ENCODE measurements at regions not wholly inside any gene's neighbourhood (a gene's known extent, or its start where the extent isn't known, plus 50 kb on each side); places are given as distances from the start of the nearest gene placed in this dataset.

GRCh38 chr6:148247386-148248063, 95.1 kb upstream of the SASH1 start:
- no peak for DNase-seq (ENCODE audit: low read depth)

- no peak for DNase-seq (ENCODE audit: low read depth)
These were observed 93.5 kb upstream of the SASH1 start for GRCh38 chr6:148249160-148249559.

DNA sequence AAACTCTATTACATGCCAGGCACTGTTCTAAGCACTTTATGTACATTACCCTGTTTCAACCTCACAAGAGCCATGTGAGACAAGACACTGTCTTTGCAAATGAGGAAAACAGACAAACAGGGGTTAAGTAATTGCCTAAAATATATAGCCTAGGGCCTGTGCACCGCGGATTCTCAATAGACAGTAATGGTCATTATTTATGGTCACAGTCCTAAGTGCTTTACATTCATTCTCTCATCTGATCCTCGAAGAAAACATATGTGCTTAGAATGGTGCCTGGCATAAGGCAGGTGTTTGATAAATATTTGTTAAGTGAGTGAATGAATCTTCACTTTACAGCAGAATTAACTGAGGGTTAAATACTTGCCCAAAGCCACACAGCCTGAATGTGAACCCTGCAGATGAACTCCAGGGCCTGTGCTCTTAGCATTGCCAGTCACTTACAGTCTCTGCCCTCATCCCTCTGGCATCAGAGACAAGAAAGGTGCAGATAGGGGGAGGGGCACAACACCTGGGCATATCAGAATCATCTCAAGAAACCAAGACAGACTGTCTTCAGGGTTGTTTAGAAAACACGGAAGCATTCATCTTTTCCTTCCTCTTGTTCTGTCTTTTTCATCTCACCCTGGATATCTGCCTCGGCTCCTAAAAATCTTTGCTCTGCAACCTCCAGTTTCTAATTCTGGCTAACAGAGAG, 92.8 kb upstream of the SASH1 start:
- DNase-seq (ENCODE audit: low read depth) = no peak

DNA sequence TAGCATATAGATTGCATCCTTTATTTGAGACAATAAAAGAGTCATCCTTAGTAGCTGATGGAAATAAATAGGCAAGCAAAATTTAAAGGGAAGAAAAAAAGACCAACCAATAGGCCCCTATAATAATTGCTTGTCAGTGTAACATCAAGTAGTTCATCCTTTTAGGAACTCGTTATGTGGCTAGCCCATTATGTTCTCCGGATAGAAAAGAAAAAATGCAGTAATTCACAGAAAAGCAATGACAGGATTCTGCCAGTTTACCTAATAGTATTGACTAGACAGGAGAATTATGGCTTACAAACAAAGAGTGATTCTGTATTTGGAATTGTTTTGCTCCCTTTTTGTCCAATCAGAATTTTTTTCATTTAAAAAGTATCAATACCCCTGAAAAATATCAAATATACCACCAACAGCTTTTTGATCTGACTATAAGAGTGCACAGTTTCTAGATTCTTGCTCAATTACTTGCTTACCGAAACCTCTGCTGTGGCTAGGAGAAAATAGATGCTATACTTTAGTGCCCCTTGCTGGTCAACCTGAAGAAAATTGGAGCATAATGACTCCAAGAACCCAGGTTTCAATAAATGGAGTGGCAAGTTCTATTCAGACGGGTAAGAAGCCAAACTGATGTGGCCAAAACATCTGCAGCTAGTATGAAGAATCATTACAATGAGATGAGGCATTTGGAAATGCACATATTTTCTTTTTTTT, 91.5 kb upstream of the SASH1 start:
- peak; percentile 67 for DNase-seq (ENCODE audit: low read depth)

- no peak for DNase-seq (ENCODE audit: low read depth)
These were observed 90.7 kb upstream of the SASH1 start for GRCh38 chr6:148251891-148252290.

DNA sequence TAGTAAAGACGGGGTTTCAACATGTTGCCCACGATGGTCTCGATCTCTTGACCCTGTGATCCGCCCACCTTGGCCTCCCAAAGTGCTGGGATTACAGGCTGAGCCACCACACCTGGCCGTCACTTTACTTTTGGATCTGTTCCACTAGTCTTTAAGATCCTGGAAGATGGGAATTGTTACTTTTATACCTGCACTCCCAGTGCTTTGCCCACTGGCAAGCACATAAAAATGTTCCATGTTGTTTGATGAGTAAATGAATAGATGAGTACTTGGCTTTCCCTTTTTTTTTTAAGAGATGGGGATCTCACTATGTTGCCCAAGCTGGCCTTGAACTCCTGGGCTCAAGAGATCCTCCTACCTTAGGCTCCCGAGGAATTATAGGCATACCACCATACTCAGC, 84.8 kb upstream of the SASH1 start:
- DNase-seq (ENCODE audit: low read depth) = no peak

DNA sequence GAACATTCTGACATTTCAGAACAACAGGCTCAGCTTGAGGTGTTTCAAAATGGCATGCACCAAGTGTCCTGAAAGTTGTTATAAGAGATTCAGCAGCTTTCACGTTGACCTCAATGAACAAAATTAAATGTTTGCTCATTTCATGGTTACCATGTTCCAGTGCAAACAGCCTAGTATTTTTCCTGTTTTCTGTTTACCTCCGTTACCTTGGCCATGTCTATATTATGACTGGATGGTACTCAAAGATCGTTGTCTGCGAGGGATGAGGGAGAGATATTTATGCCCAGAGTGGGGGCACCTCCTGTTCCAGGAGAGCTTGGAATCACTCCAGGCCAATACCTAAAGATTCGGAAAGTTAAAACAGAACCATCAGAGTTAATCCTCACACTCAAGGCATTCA, 83.8 kb upstream of the SASH1 start:
- DNase-seq (ENCODE audit: low read depth) = no peak

- DNase-seq (ENCODE audit: low read depth) = no peak
These were observed 81.2 kb upstream of the SASH1 start for GRCh38 chr6:148261470-148261869.

- DNase-seq (ENCODE audit: low read depth) = no peak
These were observed 79.6 kb upstream of the SASH1 start for GRCh38 chr6:148263010-148263409.

DNA sequence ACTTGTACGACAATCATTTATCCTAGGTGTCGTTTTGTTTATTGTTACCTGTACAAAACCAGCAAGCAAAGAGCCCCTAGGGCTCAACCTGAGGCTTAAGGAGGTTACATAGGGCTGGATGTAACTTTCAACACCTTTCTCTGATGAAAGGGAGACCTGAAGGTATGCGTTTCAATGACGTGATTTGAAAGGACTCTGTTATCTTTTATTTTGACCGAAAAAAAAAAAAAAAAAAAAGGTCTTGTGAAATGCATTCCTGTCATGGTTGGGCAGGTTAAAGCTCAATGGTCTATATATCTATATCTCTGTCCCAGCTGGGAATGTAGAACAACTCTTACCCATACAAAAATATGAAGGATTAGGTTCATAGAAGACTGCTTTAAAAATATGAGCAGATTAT, 78.7 kb upstream of the SASH1 start:
- DNase-seq (ENCODE audit: low read depth) = no peak

DNA sequence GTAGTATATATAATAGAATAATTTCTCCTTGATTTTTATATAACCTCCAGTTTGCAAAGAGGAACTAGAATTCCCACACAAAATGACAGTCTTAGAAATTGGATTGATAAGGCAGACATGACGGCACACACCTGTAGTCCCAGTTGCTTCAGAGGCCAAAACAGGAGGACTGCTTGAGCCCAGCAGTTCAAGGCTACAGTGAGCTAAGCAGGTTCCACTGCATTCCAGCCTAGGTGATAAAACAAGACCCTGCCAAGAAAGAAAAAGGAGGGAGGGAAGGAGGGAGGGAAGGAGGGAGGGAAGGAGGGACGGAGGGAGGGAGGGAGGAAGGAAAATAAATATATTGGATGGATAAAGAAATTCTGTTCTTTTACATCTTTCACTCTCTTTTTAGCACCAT, 77.6 kb upstream of the SASH1 start:
- no peak for DNase-seq (ENCODE audit: low read depth)

DNA sequence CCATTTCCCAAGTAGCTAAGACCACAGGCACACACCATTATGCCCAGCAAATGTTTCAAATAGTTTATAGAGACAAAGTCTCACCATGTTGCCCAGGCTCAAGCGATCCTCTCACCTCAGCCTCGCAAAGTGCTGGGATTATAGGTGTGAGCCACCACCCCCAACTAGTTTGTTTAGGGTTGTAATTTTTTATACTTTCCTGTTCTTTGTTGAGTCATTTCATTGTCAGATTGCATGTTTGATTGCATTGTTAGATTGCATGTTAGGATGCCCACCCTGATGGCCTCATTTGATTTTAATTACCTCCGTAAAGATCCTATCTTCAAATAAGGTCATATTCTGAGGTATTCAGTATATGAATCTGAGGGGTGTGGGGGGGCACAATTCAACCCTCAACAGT, 73.3 kb upstream of the SASH1 start:
- DNase-seq (ENCODE audit: low read depth) = peak; percentile 39

- peak; percentile 92 for DNase-seq (ENCODE audit: low read depth)
These were observed 70.8 kb upstream of the SASH1 start for GRCh38 chr6:148271711-148272439.

GRCh38 chr6:148272597-148272996, 70.0 kb upstream of the SASH1 start:
- no peak for DNase-seq (ENCODE audit: low read depth)

DNA sequence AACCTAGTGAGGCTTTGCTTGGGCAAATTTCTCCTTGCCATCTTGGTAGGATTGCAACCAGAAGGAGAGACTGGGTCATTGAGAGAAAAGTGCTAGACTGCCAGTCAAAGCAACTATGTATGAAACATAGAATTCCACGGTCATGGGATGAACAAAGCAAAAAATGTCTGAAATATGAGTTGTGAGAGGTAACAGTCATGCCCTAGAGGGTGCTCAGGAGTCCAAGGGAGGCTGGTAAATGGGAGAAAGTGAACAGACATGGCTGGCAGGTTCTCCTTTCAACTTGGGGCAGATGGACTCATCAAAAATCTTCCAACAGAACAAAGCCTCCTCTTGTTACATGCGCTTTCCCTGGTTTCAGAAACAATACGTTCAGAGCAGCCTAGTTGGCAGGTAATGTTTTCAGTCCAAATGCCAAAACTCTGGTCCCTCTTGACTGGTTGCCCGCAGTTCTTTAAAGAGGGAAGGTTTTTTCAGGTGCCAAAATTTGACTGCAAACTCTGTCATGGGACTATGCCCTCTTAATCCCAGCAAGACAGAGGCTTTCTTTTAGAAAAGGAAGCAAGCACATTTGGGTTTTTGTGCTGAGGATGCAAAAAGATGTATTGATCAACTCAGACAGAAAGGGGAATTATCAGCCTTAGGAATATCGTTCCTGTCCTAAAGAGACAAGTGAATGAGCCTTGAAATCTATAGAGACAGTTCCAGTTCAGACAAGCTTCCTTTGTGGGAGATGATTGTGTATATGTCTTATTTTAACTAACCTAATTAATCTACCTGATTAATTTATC, 68.5 kb upstream of the SASH1 start:
- peak; percentile 20 for DNase-seq (ENCODE audit: low read depth)

DNA sequence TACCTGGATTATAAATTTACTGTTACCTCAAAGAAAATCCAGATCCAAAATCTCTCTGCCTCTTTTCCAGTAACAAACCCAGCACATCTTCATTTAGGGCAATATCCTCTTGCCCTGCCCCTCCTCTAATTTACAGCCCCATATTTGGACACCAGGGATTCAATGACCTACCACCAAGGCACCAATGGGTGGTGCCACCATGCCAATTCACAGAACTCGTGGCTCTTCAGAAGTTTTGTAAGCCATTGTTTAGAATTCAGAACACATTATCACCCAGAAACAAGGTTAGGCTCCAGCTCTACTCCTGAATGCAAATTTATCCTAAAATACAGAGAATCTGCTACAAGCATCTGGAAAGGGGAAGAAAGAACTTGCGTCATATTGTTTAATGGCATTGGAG, 67.8 kb upstream of the SASH1 start:
- no peak for DNase-seq (ENCODE audit: low read depth)

GRCh38 chr6:148285205-148285604, 57.4 kb upstream of the SASH1 start:
- no peak for DNase-seq (ENCODE audit: low read depth)

GRCh38 chr6:148286563-148286962, 56.1 kb upstream of the SASH1 start:
- DNase-seq (ENCODE audit: low read depth) = no peak

DNA sequence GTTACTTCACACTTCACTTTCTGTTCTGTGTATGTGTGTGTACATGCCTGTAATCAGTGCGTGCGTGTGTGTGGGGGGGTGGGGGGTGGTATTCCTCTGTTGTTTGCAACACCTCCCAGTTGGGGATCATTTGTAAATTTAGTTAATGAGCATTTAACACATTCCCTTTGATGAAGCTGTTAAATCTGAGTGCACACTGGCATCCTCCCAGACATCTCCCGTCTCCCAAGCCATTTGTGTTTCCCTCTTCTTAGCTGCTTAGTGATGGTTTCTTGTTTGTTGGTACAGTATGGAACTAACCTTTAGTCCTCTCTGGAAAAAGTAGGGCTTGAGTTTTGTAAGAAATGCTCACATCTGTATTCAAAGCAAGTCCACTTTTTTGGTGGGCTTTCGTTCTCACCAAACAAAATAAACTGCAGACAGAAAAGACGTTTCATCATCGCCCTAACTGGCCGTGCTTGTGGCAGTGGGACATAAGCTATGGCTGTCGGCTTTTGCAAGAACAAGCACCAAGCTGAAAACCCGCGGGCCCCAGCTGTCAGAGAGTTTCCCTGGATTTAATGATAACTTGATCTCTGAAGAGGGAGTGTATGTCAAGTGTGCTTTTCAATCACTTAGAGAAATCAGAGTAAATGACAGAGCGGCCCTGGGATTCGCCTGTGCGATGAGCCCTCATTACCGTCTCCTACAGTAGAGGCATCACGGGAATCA, 54.9 kb upstream of the SASH1 start:
- no peak for DNase-seq (ENCODE audit: low read depth)

DNA sequence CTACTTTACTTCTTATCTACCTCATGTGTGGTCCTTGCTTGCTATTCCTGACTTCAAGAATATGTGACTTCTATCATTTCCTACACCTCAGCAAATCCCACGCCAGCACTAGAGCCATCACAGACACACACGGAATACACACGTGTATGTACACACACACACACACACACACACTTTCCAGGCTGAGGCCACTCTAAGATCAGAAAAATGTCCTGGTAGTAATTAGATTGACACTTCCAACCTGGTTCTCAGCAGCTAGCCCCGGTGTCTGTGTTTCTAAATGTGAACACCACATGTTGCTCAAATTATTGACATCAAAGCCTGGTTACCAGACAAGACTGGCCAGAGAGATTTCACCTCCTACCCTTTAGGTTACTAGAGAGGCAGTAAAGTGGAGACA, 54.1 kb upstream of the SASH1 start:
- no peak for DNase-seq (ENCODE audit: low read depth)

DNA sequence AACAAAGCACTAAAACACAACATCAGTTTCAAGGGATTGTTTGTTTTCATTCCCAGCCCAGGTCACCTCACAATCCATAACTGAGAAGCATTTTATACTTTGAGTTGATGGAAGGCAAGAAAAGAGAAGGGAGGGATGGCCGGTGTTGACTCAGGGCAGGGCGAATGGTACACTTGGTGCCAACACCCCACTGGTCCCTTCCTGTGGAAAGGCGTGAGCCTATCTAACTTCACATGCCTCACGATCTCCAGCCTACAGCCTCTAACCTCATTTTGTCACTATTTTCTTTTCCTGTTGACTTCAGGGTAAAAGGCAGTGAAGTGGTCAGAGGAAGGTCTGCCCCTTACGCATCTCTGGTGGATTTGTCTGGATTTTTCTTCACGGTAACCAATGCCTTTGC, 53.5 kb upstream of the SASH1 start:
- no peak for DNase-seq (ENCODE audit: low read depth)
